ENCODE measurements at regions not wholly inside any gene's neighbourhood (a gene's known extent, or its start where the extent isn't known, plus 50 kb on each side); places are given as distances from the start of the nearest gene placed in this dataset.

GRCh38 chr4:166600264-166600663 is 634.0 kb downstream of the SPOCK3 start:
- TF ChIP-seq POLR2A (IDR thresholded peaks at IDR 0.05), result no peak
- TF ChIP-seq CTCF (IDR thresholded peaks at IDR 0.05), result no peak
- TF ChIP-seq POLR2AphosphoS5 (IDR thresholded peaks at IDR 0.05), result no peak
- TF ChIP-seq EP300 (IDR thresholded peaks at IDR 0.05; ENCODE audit: low read depth), result no peak
- Histone ChIP-seq H3K4me1 (no peaks in the 10 kb centered on the region), H3K36me3 (no peaks in the 10 kb centered on the region), H3K27me3 (no peaks in the 10 kb centered on the region), H3K4me3 (no peak overlapping the region), H3K27ac (no peak overlapping the region), H3K9me3 (no peaks in the 10 kb centered on the region)
- intact Hi-C loops (cut with DNase I; ENCODE audit: low total_unique reads) (no loop called here), in situ Hi-C loops (cut with MboI; ENCODE audit: low pct_ligation_motif_present in 1 of 4, low pct_unique_long_range_greater_than_20kb in 1 of 4, low sequenced_read_pairs in 3 of 4) (no loop called here)
- 67 to 71% methylated on average over 1 of the region's 1 CpG for WGBS, 2 donors (ENCODE audit: low coverage in 1 of 2)
- DNase-seq, result no peak

GRCh38 chr4:166602068-166602467 is 632.2 kb downstream of the SPOCK3 start:
- in situ Hi-C loops (cut with MboI; ENCODE audit: low pct_ligation_motif_present in 1 of 4, low pct_unique_long_range_greater_than_20kb in 1 of 4, low sequenced_read_pairs in 3 of 4) (no loop called here), intact Hi-C loops (cut with DNase I; ENCODE audit: low total_unique reads) (no loop called here)
- no peaks in the 10 kb centered on the region for H3K4me1 ChIP-seq
- H3K27ac ChIP-seq, result no peak overlapping the region
- no peaks in the 10 kb centered on the region for H3K9me3 ChIP-seq
- H3K27me3 ChIP-seq, result no peaks in the 10 kb centered on the region
- H3K4me3 ChIP-seq, result no peak overlapping the region
- TF ChIP-seq POLR2A (IDR thresholded peaks at IDR 0.05) (no peak), EP300 (IDR thresholded peaks at IDR 0.05; ENCODE audit: low read depth) (no peak), POLR2AphosphoS5 (IDR thresholded peaks at IDR 0.05) (no peak), CTCF (IDR thresholded peaks at IDR 0.05) (no peak)
- H3K36me3 ChIP-seq, result no peaks in the 10 kb centered on the region
- 80 to 87% methylated on average over 1 to 8 of the region's 8 CpGs for WGBS, 2 donors (ENCODE audit: low coverage in 1 of 2)
- DNase-seq, result no peak

- DNase-seq, result no peak
- no peaks in the 10 kb centered on the region for H3K9me3 ChIP-seq
- in situ Hi-C loops (cut with MboI; ENCODE audit: low pct_ligation_motif_present in 1 of 4, low pct_unique_long_range_greater_than_20kb in 1 of 4, low sequenced_read_pairs in 3 of 4), result no loop called here
- H3K4me1 ChIP-seq, result no peaks in the 10 kb centered on the region
- no peaks in the 10 kb centered on the region for H3K36me3 ChIP-seq
- WGBS, 2 donors (ENCODE audit: low coverage in 1 of 2), result 47 to 59% methylated on average over 4 to 6 of the region's 6 CpGs
- no peaks in the 10 kb centered on the region for H3K27me3 ChIP-seq
- no peak overlapping the region for H3K27ac ChIP-seq
- intact Hi-C loops (cut with DNase I; ENCODE audit: low total_unique reads), result no loop called here
- H3K4me3 ChIP-seq, result no peak overlapping the region
- TF ChIP-seq EP300 (IDR thresholded peaks at IDR 0.05; ENCODE audit: low read depth) (no peak), POLR2A (IDR thresholded peaks at IDR 0.05) (no peak), CTCF (IDR thresholded peaks at IDR 0.05) (no peak), POLR2AphosphoS5 (IDR thresholded peaks at IDR 0.05) (no peak)
Measured at GRCh38 chr4:166622425-166622977, 611.8 kb downstream of the SPOCK3 start.

- intact Hi-C loops (cut with DNase I; ENCODE audit: low total_unique reads) (no loop called here), in situ Hi-C loops (cut with MboI; ENCODE audit: low pct_ligation_motif_present in 1 of 4, low pct_unique_long_range_greater_than_20kb in 1 of 4, low sequenced_read_pairs in 3 of 4) (no loop called here)
- Histone ChIP-seq H3K9me3 (no peaks in the 10 kb centered on the region), H3K4me3 (no peak overlapping the region), H3K4me1 (no peaks in the 10 kb centered on the region), H3K27ac (no peak overlapping the region), H3K36me3 (no peaks in the 10 kb centered on the region), H3K27me3 (no peaks in the 10 kb centered on the region)
- WGBS, 2 donors (ENCODE audit: low coverage in 1 of 2), result 25 to 44% methylated on average over 1 of the region's 1 CpG
- TF ChIP-seq POLR2A (IDR thresholded peaks at IDR 0.05) (no peak), CTCF (IDR thresholded peaks at IDR 0.05) (no peak), EP300 (IDR thresholded peaks at IDR 0.05; ENCODE audit: low read depth) (no peak), POLR2AphosphoS5 (IDR thresholded peaks at IDR 0.05) (no peak)
- DNase-seq, result no peak
Measured at GRCh38 chr4:166625018-166625637, 609.2 kb downstream of the SPOCK3 start.
